IMR-90 (cell line): ENCODE measurements at regions not wholly inside any gene's neighbourhood (a gene's known extent, or its start where the extent isn't known, plus 50 kb on each side); places are given as distances from the start of the nearest gene placed in this dataset.

Experiments
- ATAC-seq: fragments of 200-7000 bp; cut with Tn5 transposase; 2 replicates; pipeline ENCODE4 v1.9.1; 2020; ENCODE audit warnings: low read depth, mild to moderate bottlenecking, moderate library complexity
- BruUV-seq: library from RNA; stranded (reverse); fragments of 400-500 nt; replicated peaks from 2 replicates; lab custom pipeline; 2021; lab: Mats Ljungman, UMichigan
- CTCF ChIA-PET: fragments of 300-600 bp; formaldehyde crosslinking; extraction: SDS; loops from one replicate; lab custom pipeline; 2021; ENCODE audit warnings: antibody characterized with exemption; lab: Yijun Ruan, JAX
- POLR2A ChIA-PET: fragments of 300-600 bp; sonication (Branson Sonifier 250); formaldehyde crosslinking; loops from one replicate; lab custom pipeline; 2022; ENCODE audit warnings: antibody characterized with exemption; ENCODE audit not compliant: unreplicated experiment; lab: Charles Lee
- DNase-seq: peaks from one replicate; pipeline ENCODE4 v3.0.0; 2013
- H2AFZ ChIP-seq: replicated peaks from 2 replicates; pipeline ENCODE3; 2013; ENCODE audit warnings: low read length, mild to moderate bottlenecking; ENCODE audit not compliant: poor library complexity
- H2AK5ac ChIP-seq: 2 replicates; pipeline ENCODE4 v1.6.1; 2013; ENCODE audit warnings: low read depth, low read length, inconsistent platforms
- H2AK9ac ChIP-seq: replicated peaks from 2 replicates; pipeline ENCODE3; 2013; ENCODE audit warnings: mild to moderate bottlenecking, low read depth, low read length, moderate library complexity; ENCODE audit not compliant: poor library complexity
- H2BK120ac ChIP-seq: 2 replicates; pipeline ENCODE4 v1.6.1; 2013; ENCODE audit warnings: low read depth, low read length, inconsistent platforms
- H2BK15ac ChIP-seq: 3 replicates; pipeline ENCODE4 v1.6.1; 2013; ENCODE audit warnings: low read depth, low read length, inconsistent platforms
- H2BK20ac ChIP-seq: 2 replicates; pipeline ENCODE4 v1.6.1; 2013; ENCODE audit warnings: low read depth, mild to moderate bottlenecking, inconsistent platforms, low read length, moderate library complexity
- H2BK5ac ChIP-seq: 2 replicates; pipeline ENCODE4 v1.6.1; 2013; ENCODE audit warnings: mild to moderate bottlenecking, low read depth, low read length, inconsistent platforms; ENCODE audit not compliant: poor library complexity, severe bottlenecking
- H3K14ac ChIP-seq: replicated peaks from 2 replicates; pipeline ENCODE4 v1.6.1; 2013; ENCODE audit warnings: low read depth, low read length, inconsistent platforms
- H3K18ac ChIP-seq: 2 replicates; pipeline ENCODE4 v1.6.1; 2013; ENCODE audit warnings: low read depth, low read length, control low read depth
- H3K23ac ChIP-seq: 2 replicates; pipeline ENCODE4 v1.6.1; 2013; ENCODE audit warnings: low read depth, low read length, inconsistent platforms
- H3K27ac ChIP-seq: 2 replicates; pipeline ENCODE4 v1.5.1; 2013; ENCODE audit warnings: mild to moderate bottlenecking, control low read depth, low read length; ENCODE audit not compliant: insufficient read depth
- H3K27me3 ChIP-seq: 2 replicates; pipeline ENCODE4 v1.6.1; 2013; ENCODE audit warnings: low read length; ENCODE audit not compliant: control insufficient read depth, insufficient read depth
- H3K36me3 ChIP-seq: 2 replicates; pipeline ENCODE4 v1.6.1; 2013; ENCODE audit warnings: low read length, mixed read lengths; ENCODE audit not compliant: control insufficient read depth, insufficient read depth
- H3K4ac ChIP-seq: 2 replicates; pipeline ENCODE4 v1.6.1; 2013; ENCODE audit warnings: low read depth, low read length, inconsistent platforms
- H3K4me1 ChIP-seq: 2 replicates; pipeline ENCODE4 v1.6.1; 2013; ENCODE audit warnings: low read length, mixed read lengths; ENCODE audit not compliant: control insufficient read depth, insufficient read depth
- H3K4me2 ChIP-seq: 2 replicates; pipeline ENCODE4 v1.6.1; 2013; ENCODE audit warnings: low read depth, mild to moderate bottlenecking, control low read depth, low read length, moderate library complexity
- H3K4me3 ChIP-seq: 2 replicates; pipeline ENCODE4 v1.5.1; 2013; ENCODE audit warnings: low read depth, mild to moderate bottlenecking, control low read depth, low read length, moderate library complexity; ENCODE audit not compliant: insufficient read depth
- H3K56ac ChIP-seq: 2 replicates; pipeline ENCODE4 v1.6.1; 2013; ENCODE audit warnings: low read length, inconsistent platforms; ENCODE audit not compliant: insufficient read depth; ENCODE audit errors: extremely low read depth
- H3K79me1 ChIP-seq, 2 experiments: 2 replicates each; pipeline ENCODE4 v1.6.1; 2013; ENCODE audit warnings: low read length in 2 of 2, inconsistent platforms in 1 of 2, low read depth in 1 of 2
- H3K9ac ChIP-seq: 2 replicates; pipeline ENCODE4 v1.6.1; 2013; ENCODE audit warnings: low read depth, low read length, control low read depth
- H3K9me1 ChIP-seq: 2 replicates; pipeline ENCODE4 v1.6.1; 2013; ENCODE audit warnings: low read length, inconsistent platforms; ENCODE audit not compliant: insufficient read depth
- H3K9me3 ChIP-seq: 2 replicates; pipeline ENCODE4 v1.6.1; 2013; ENCODE audit warnings: low read length; ENCODE audit not compliant: control insufficient read depth, insufficient read depth
- H4K20me1 ChIP-seq: 2 replicates; pipeline ENCODE4 v1.6.1; 2013; ENCODE audit warnings: low read length, inconsistent platforms; ENCODE audit not compliant: insufficient read depth
- H4K5ac ChIP-seq: 2 replicates; pipeline ENCODE4 v1.6.1; 2013; ENCODE audit warnings: mild to moderate bottlenecking, low read depth, low read length, control low read depth
- H4K8ac ChIP-seq, 2 experiments: 2 replicates each; pipeline ENCODE4 v1.6.1; 2013; ENCODE audit warnings: low read depth in 2 of 2, low read length in 2 of 2, control low read depth in 1 of 2, inconsistent platforms in 1 of 2
- H4K91ac ChIP-seq: 2 replicates; pipeline ENCODE4 v1.6.1; 2013; ENCODE audit warnings: low read depth, low read length, inconsistent platforms; ENCODE audit not compliant: insufficient read depth
- BHLHE40 ChIP-seq: fragments of 150-350 bp; IDR thresholded peaks from 2 replicates; pipeline ENCODE4 v1.6.1; 2016; ENCODE audit warnings: mild to moderate bottlenecking, low read depth, low read length
- MAFK ChIP-seq: IDR thresholded peaks from 2 replicates; pipeline ENCODE4 v1.6.1; 2012; ENCODE audit warnings: low read depth, low read length, improper control_type of control experiment
- MXI1 ChIP-seq: IDR thresholded peaks from 2 replicates; pipeline ENCODE4 v1.6.1; 2012; ENCODE audit warnings: low read depth, mild to moderate bottlenecking, low read length, moderate library complexity, borderline replicate concordance
- NFE2L2 ChIP-seq: fragments of 150-350 bp; IDR thresholded peaks from 2 replicates; pipeline ENCODE4 v1.6.1; 2016; ENCODE audit warnings: low read depth, mild to moderate bottlenecking, low read length
- POLR2A ChIP-seq: IDR thresholded peaks from 2 replicates; pipeline ENCODE4 v1.6.1; 2012; ENCODE audit warnings: mild to moderate bottlenecking, low read depth, low read length
- RAD21 ChIP-seq: IDR thresholded peaks from 2 replicates; pipeline ENCODE4 v1.6.1; 2012; ENCODE audit warnings: low read length, improper control_type of control experiment
- RCOR1 ChIP-seq: IDR thresholded peaks from 2 replicates; pipeline ENCODE4 v1.6.1; 2012; ENCODE audit warnings: mild to moderate bottlenecking, low read length, improper control_type of control experiment; ENCODE audit not compliant: insufficient replicate concordance
- SMC3 ChIP-seq: fragments of 150-350 bp; IDR thresholded peaks from 2 replicates; pipeline ENCODE4 v1.6.1; 2016; ENCODE audit warnings: low read depth, mild to moderate bottlenecking, antibody characterized with exemption, low read length, moderate library complexity
- WGBS, 2 experiments: methylation state at CpG; one replicate each; pipeline versions ENCODE4 v1.1.5 to v1.1.7; 2013; ENCODE audit warnings: missing lambda C conversion rate in 2 of 2; ENCODE audit not compliant: insufficient read length in 1 of 2; ENCODE audit errors: extremely low coverage in 2 of 2; 5-methylcytosine and 5-hydroxymethylcytosine counted together
- dilution Hi-C: fragments of 300-500 bp; cut with HindIII; formaldehyde crosslinking; loops from one replicate; pipeline ENCODE4 v1.14.3; 2018; ENCODE audit warnings: low sequenced_read_pairs; ENCODE audit not compliant: unreplicated experiment
- in situ Hi-C: fragments of 300-500 bp; cut with MboI; formaldehyde crosslinking; loops from 3 replicates; pipeline ENCODE4 v1.14.3; 2019; ENCODE audit warnings: low sequenced_read_pairs, inconsistent platforms, mixed read lengths
- intact Hi-C: fragments of 100-400 bp; cut with micrococcal nuclease; formaldehyde crosslinking; loops from 2 replicates; pipeline ENCODE4 v1.10.0; 2022
- TF ChIP-seq, protein P1 (sequence below): fragments of 150-350 bp; IDR thresholded peaks from 2 replicates; pipeline ENCODE4 v1.6.1; 2017; ENCODE audit warnings: mild to moderate bottlenecking, antibody characterized with exemption, low read length, low read depth
- TF ChIP-seq, protein P2 (sequence below): conservative IDR thresholded peaks from 2 replicates; pipeline ENCODE4 v1.5.1; 2012; ENCODE audit warnings: mild to moderate bottlenecking, low read depth, low read length, improper control_type of control experiment

GRCh38 chr20:55160037-55160436 is 684.6 kb downstream of the DOK5 start:
- Histone ChIP-seq H3K4me1 (no peaks in the 10 kb centered on the region), H3K56ac (no peak overlapping the region), H3K18ac (no peak overlapping the region), H3K9me1 (no peaks in the 10 kb centered on the region), H2BK15ac (no peak overlapping the region), H3K4ac (no peak overlapping the region), H3K79me1 (no peaks in the 10 kb centered on the region), H3K4me3 (no peak overlapping the region), H2BK120ac (no peak overlapping the region), H2AK5ac (no peak overlapping the region), H3K9ac (no peak overlapping the region), H3K9me3 (peaks cover 8% of the 10 kb centered on the region; the same call in 1 of the 2 replicates), H4K5ac (no peak overlapping the region), H3K23ac (no peak overlapping the region), H2BK20ac (no peak overlapping the region), H2AK9ac (no peak overlapping the region), H2AFZ (no peak overlapping the region), H3K27me3 (no peaks in the 10 kb centered on the region), H4K91ac (no peak overlapping the region), H3K36me3 (no peaks in the 10 kb centered on the region), H3K14ac (no peak overlapping the region), H3K27ac (no peak overlapping the region), H4K8ac (no peak overlapping the region), H2BK5ac (no peak overlapping the region), H3K4me2 (no peak overlapping the region), H4K20me1 (no peaks in the 10 kb centered on the region)
- dilution Hi-C loops, result no loop called here
- in situ Hi-C loops, result no loop called here
- BruUV-seq, result no TSS peak
- intact Hi-C loops, result no loop called here
- POLR2A ChIA-PET, result no interaction called here
- ATAC-seq, result no peak
- WGBS, 2 experiments, result no CpG with 5 or more reads among the region's 3 CpGs
- no peak for DNase-seq
- CTCF ChIA-PET, result no interaction called here
- TF ChIP-seq BHLHE40 (no peak), RCOR1 (no peak), SMC3 (no peak), NFE2L2 (no peak), POLR2A (no peak), MXI1 (no peak), RAD21 (no peak), MAFK (no peak)
- TF ChIP-seq, protein P1, sequence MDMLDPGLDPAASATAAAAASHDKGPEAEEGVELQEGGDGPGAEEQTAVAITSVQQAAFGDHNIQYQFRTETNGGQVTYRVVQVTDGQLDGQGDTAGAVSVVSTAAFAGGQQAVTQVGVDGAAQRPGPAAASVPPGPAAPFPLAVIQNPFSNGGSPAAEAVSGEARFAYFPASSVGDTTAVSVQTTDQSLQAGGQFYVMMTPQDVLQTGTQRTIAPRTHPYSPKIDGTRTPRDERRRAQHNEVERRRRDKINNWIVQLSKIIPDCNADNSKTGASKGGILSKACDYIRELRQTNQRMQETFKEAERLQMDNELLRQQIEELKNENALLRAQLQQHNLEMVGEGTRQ, result no peak
- TF ChIP-seq, protein P2, sequence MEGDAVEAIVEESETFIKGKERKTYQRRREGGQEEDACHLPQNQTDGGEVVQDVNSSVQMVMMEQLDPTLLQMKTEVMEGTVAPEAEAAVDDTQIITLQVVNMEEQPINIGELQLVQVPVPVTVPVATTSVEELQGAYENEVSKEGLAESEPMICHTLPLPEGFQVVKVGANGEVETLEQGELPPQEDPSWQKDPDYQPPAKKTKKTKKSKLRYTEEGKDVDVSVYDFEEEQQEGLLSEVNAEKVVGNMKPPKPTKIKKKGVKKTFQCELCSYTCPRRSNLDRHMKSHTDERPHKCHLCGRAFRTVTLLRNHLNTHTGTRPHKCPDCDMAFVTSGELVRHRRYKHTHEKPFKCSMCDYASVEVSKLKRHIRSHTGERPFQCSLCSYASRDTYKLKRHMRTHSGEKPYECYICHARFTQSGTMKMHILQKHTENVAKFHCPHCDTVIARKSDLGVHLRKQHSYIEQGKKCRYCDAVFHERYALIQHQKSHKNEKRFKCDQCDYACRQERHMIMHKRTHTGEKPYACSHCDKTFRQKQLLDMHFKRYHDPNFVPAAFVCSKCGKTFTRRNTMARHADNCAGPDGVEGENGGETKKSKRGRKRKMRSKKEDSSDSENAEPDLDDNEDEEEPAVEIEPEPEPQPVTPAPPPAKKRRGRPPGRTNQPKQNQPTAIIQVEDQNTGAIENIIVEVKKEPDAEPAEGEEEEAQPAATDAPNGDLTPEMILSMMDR, result no peak
